ENCODE measurements at regions not wholly inside any gene's neighbourhood (a gene's known extent, or its start where the extent isn't known, plus 50 kb on each side); places are given as distances from the start of the nearest gene placed in this dataset.
"Not testable (repeated sequence)": the region's sequence is repeated elsewhere in the genome, so short reads cannot be mapped to it uniquely, and the experiment has no call there.

GRCh38 chr6:137944381-137944780 is 77.3 kb downstream of the TNFAIP3 start:
- not testable (repeated sequence) for H3K36me3 Mint-ChIP-seq; H3K4me3 ChIP-seq (ENCODE audit: control insufficient read depth in 1 of 2, extremely low read depth in 1 of 2, low read length in 1 of 2); H3K27me3 Mint-ChIP-seq; H3K9me3 ChIP-seq; H3K9me3 Mint-ChIP-seq; H3K36me3 ChIP-seq (ENCODE audit: control insufficient read depth in 2 of 2, extremely low read depth in 1 of 2, insufficient read depth in 1 of 2, low read length in 1 of 2); H3K27ac ChIP-seq (ENCODE audit: low read length); H3K4me3 Mint-ChIP-seq; H3K4me1 ChIP-seq (ENCODE audit: control insufficient read depth in 1 of 2, extremely low read depth in 1 of 2, insufficient read depth in 2 of 2, low read length in 2 of 2); ATAC-seq (replicated peaks in 1 of 4); DNase-seq; H3K27me3 ChIP-seq (replicated peaks in 1 of 2; ENCODE audit: control insufficient read depth in 2 of 2, extremely low read depth in 1 of 2, insufficient read depth in 2 of 2, low read length in 1 of 2); H3K27ac Mint-ChIP-seq
- no CpG with 5 or more reads among the region's 3 CpGs for WGBS (ENCODE audit: insufficient coverage)
- H3K4me1 Mint-ChIP-seq = peaks cover 14 to 19% (median 17%) of the 10 kb centered on the region in 3 donors
- ChIA-PET POLR2A (interaction anchor here (0.6 to 1.4 kb wide), 5 partner anchors 8 to 67 kb away, joined by 3 to 5 read pairs (median 4); no protein-coding TSS in a partner anchor), CTCF (interaction anchor here (0.6 to 2.2 kb wide), 18 partner anchors 10 to 797 kb away, joined by 3 to 13 read pairs (median 4); partner anchors contain the start of gene TNFAIP3 (in 1 of the 2))

- H3K4me1 ChIP-seq (ENCODE audit: control insufficient read depth in 1 of 2, extremely low read depth in 1 of 2, insufficient read depth in 2 of 2, low read length in 2 of 2) = peaks cover under 1 to 8% of the 10 kb centered on the region in 2 experiments
- no peak overlapping the region for H3K4me3 ChIP-seq (ENCODE audit: control insufficient read depth in 1 of 2, extremely low read depth in 1 of 2, low read length in 1 of 2)
- H3K9me3 ChIP-seq = no peaks in the 10 kb centered on the region
- ChIA-PET CTCF (interaction anchor here (0.7 to 2.2 kb wide), 28 partner anchors 9 to 247 kb away, joined by 3 to 13 read pairs (median 4); partner anchors contain the start of genes PERP (in 1 of the 2) and TNFAIP3 (in 1 of the 2)), POLR2A (interaction anchor here (0.6 to 1.4 kb wide), 5 partner anchors 9 to 68 kb away, joined by 3 to 4 read pairs (median 3); no protein-coding TSS in a partner anchor)
- DNase-seq = peak in 8 of 35 experiments; percentile 6 to 63 (median 14)
- Mint-ChIP-seq H3K4me1 (peaks cover 18 to 23% (median 19%) of the 10 kb centered on the region in 3 donors), H3K9me3 (no peaks in the 10 kb centered on the region), H3K4me3 (no peak overlapping the region), H3K36me3 (no peaks in the 10 kb centered on the region), H3K27ac (no peak overlapping the region), H3K27me3 (no peaks in the 10 kb centered on the region)
- H3K27me3 ChIP-seq (replicated peaks in 1 of 2; ENCODE audit: control insufficient read depth in 2 of 2, extremely low read depth in 1 of 2, insufficient read depth in 2 of 2, low read length in 1 of 2) = no peaks in the 10 kb centered on the region
- WGBS (ENCODE audit: insufficient coverage) = no CpG with 5 or more reads among the region's 6 CpGs
- no peak overlapping the region for H3K27ac ChIP-seq (ENCODE audit: low read length)
- H3K36me3 ChIP-seq (ENCODE audit: control insufficient read depth in 2 of 2, extremely low read depth in 1 of 2, insufficient read depth in 1 of 2, low read length in 1 of 2) = no peaks in the 10 kb centered on the region
- peak; percentile 64 to 79 (median 77) for ATAC-seq (replicated peaks in 1 of 4)
Measured at GRCh38 chr6:137944793-137945498, 77.9 kb downstream of the TNFAIP3 start.

DNA sequence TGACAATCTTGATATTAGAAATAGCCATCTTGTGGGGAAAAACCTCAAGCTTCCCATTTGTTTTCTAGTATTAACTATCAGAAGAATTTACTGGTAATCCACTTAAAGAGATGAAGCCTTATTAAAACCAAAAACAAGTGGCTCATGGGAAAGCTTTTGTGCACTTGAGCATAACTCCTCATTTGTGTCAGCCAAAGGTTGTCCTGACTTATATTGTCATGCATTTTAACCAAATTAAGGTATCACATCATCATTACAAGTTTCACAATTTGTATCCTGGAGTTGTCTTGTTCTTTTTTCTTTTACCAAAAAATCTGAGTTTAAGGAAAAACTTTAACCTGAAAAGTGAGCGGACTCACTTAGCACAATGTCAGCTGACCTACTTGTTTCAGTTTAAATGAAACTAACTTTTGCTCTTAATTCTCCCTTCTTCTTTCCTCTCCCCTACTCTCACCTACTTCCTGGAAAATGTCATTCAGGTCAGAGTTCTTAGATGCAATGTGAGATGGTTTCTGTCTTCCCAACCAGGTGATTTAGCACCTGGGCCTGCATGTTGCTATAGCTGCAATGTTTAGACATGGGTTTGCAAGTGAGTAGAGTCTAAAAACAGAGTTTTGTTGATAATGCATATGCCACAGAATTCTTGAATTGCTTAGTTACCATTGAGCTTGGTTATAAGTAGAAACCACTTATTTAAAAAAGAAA is 82.8 kb downstream of the TNFAIP3 start:
- ATAC-seq (replicated peaks in 1 of 4) = peak in 3 of 4 experiments; percentile 29 to 90 (median 30)
- peak overlapping the region; percentile 74 for H3K27ac ChIP-seq (ENCODE audit: low read length)
- Mint-ChIP-seq H3K27me3 (no peaks in the 10 kb centered on the region), H3K4me3 (peak overlapping the region in 2 of 3 donors; percentile 24 to 27), H3K27ac (peak overlapping the region; percentile 75 to 82), H3K4me1 (peaks cover 15 to 25% (median 16%) of the 10 kb centered on the region in 3 donors), H3K9me3 (no peaks in the 10 kb centered on the region), H3K36me3 (no peaks in the 10 kb centered on the region)
- no peak overlapping the region for H3K4me3 ChIP-seq (ENCODE audit: control insufficient read depth in 1 of 2, extremely low read depth in 1 of 2, low read length in 1 of 2)
- DNase-seq = peak in 6 of 35 experiments; percentile 4 to 64 (median 14)
- no peaks in the 10 kb centered on the region for H3K36me3 ChIP-seq (ENCODE audit: control insufficient read depth in 2 of 2, extremely low read depth in 1 of 2, insufficient read depth in 1 of 2, low read length in 1 of 2)
- H3K4me1 ChIP-seq (ENCODE audit: control insufficient read depth in 1 of 2, extremely low read depth in 1 of 2, insufficient read depth in 2 of 2, low read length in 2 of 2) = peaks cover 7 to 9% of the 10 kb centered on the region in 2 experiments
- POLR2A ChIA-PET = interaction anchor here in 1 of 2 donors (0.6 to 1.2 kb wide), 4 partner anchors 65 to 234 kb away, joined by 3 to 9 read pairs (median 6); no protein-coding TSS in a partner anchor
- WGBS (ENCODE audit: insufficient coverage) = no CpG with 5 or more reads among the region's 1 CpG
- no peaks in the 10 kb centered on the region for H3K9me3 ChIP-seq
- no peaks in the 10 kb centered on the region for H3K27me3 ChIP-seq (replicated peaks in 1 of 2; ENCODE audit: control insufficient read depth in 2 of 2, extremely low read depth in 1 of 2, insufficient read depth in 2 of 2, low read length in 1 of 2)
- CTCF ChIA-PET = interaction anchor here (0.7 to 1.8 kb wide), 9 partner anchors 10 to 246 kb away, joined by 3 to 9 read pairs (median 4); no protein-coding TSS in a partner anchor

DNA sequence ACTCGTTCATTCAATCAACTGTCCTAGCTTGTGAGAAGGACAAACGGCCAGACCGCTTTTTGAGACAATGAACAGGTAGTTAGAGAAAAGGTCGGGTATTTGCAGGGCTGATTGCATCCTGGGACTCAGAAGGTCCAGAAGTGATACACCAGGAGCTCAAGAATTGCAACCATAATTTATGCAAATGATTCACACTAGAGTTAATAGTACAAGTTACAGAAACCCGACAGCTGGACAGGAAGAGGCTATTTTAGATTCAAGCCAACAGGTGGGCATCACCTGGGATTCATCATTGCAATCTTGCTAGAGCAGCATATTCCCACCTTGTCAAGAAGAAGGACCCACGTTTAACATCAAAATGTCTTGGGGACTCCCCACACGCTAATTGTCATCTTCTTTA is 83.5 kb downstream of the TNFAIP3 start:
- 93% methylated on average over 4 of the region's 7 CpGs for WGBS (ENCODE audit: insufficient coverage)
- POLR2A ChIA-PET = interaction anchor here in 1 of 2 donors (1.0 kb wide), 1 partner anchor 78 kb away, joined by 9 read pairs; no protein-coding TSS in a partner anchor
- H3K27me3 ChIP-seq (replicated peaks in 1 of 2; ENCODE audit: control insufficient read depth in 2 of 2, extremely low read depth in 1 of 2, insufficient read depth in 2 of 2, low read length in 1 of 2) = no peaks in the 10 kb centered on the region
- no peak overlapping the region for H3K27ac Mint-ChIP-seq
- no peak for ATAC-seq (replicated peaks in 1 of 4)
- no peaks in the 10 kb centered on the region for H3K36me3 ChIP-seq (ENCODE audit: control insufficient read depth in 2 of 2, extremely low read depth in 1 of 2, insufficient read depth in 1 of 2, low read length in 1 of 2)
- no peak for DNase-seq
- no peak overlapping the region for H3K4me3 Mint-ChIP-seq
- peak overlapping the region; percentile 74 for H3K27ac ChIP-seq (ENCODE audit: low read length)
- H3K4me1 Mint-ChIP-seq = peaks cover 12 to 20% (median 14%) of the 10 kb centered on the region in 3 donors
- H3K9me3 Mint-ChIP-seq = no peaks in the 10 kb centered on the region
- no peaks in the 10 kb centered on the region for H3K27me3 Mint-ChIP-seq
- peaks cover 7 to 9% of the 10 kb centered on the region in 2 experiments for H3K4me1 ChIP-seq (ENCODE audit: control insufficient read depth in 1 of 2, extremely low read depth in 1 of 2, insufficient read depth in 2 of 2, low read length in 2 of 2)
- no peak overlapping the region for H3K4me3 ChIP-seq (ENCODE audit: control insufficient read depth in 1 of 2, extremely low read depth in 1 of 2, low read length in 1 of 2)
- CTCF ChIA-PET = interaction anchor here in 1 of 2 donors (0.7 to 1.6 kb wide), 6 partner anchors 11 to 41 kb away, joined by 3 to 4 read pairs (median 4); no protein-coding TSS in a partner anchor
- no peaks in the 10 kb centered on the region for H3K9me3 ChIP-seq
- no peaks in the 10 kb centered on the region for H3K36me3 Mint-ChIP-seq

DNA sequence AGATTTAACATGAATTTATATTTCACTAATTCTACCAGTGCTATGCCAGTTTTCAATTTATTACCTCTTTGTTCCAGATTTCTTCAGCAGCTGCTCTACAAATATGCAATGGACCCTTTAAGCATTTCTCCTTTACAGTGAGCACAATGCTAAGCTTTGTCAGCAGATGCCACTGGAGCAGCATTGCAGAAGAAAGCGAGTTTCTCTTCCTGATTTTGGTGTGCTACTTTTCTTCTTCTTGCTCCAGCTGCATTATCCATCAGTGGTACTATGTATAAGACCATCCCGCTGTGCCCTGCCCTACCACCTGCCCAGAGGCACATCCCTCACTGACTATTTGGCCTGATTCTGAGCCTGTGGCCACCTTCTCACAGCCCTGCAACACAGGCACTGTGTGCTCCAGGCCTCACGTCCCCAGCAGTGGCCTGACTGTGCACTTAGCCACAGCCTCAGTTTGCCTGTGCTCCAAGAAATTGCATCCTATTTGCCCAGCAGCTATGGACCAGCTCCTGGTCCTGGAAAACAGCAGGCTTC is 84.1 kb downstream of the TNFAIP3 start:
- no peak for ATAC-seq (replicated peaks in 1 of 4)
- Histone ChIP-seq H3K27me3 (replicated peaks in 1 of 2; ENCODE audit: control insufficient read depth in 2 of 2, extremely low read depth in 1 of 2, insufficient read depth in 2 of 2, low read length in 1 of 2) (no peaks in the 10 kb centered on the region), H3K27ac (ENCODE audit: low read length) (peak overlapping the region; percentile 74), H3K9me3 (no peaks in the 10 kb centered on the region), H3K4me3 (ENCODE audit: control insufficient read depth in 1 of 2, extremely low read depth in 1 of 2, low read length in 1 of 2) (no peak overlapping the region), H3K4me1 (ENCODE audit: control insufficient read depth in 1 of 2, extremely low read depth in 1 of 2, insufficient read depth in 2 of 2, low read length in 2 of 2) (peaks cover 7 to 9% of the 10 kb centered on the region in 2 experiments), H3K36me3 (ENCODE audit: control insufficient read depth in 2 of 2, extremely low read depth in 1 of 2, insufficient read depth in 1 of 2, low read length in 1 of 2) (no peaks in the 10 kb centered on the region)
- DNase-seq = no peak
- CTCF ChIA-PET = interaction anchor here in 1 of 2 donors (0.9 to 1.6 kb wide), 2 partner anchors 20 to 25 kb away, joined by 3 to 4 read pairs; no protein-coding TSS in a partner anchor
- Mint-ChIP-seq H3K36me3 (no peaks in the 10 kb centered on the region), H3K4me3 (no peak overlapping the region), H3K27ac (no peak overlapping the region), H3K27me3 (no peaks in the 10 kb centered on the region), H3K4me1 (peaks cover 12 to 19% (median 14%) of the 10 kb centered on the region in 3 donors), H3K9me3 (no peaks in the 10 kb centered on the region)
- 89% methylated on average over 2 of the region's 3 CpGs for WGBS (ENCODE audit: insufficient coverage)
- POLR2A ChIA-PET = no interaction called here

DNA sequence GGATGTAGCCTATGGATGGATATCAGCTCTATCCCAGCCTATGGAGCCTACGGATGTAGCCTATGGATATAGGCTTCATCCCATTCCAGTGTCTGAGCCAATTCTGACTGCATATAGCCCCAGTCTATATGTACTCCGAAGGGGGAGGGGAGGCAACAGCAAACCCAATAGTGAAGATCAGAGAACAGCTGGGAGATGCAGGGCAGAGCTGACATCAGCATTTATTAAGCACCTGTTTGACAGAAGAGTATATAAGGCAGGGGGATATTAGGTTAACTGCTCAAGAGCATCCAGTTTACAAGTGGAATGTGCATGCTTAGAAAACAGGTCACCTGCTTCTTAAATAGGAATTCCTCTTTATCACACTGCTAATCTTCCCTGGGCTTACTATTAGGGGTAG is 85.2 kb downstream of the TNFAIP3 start:
- no peak for DNase-seq
- no peaks in the 10 kb centered on the region for H3K27me3 ChIP-seq (replicated peaks in 1 of 2; ENCODE audit: control insufficient read depth in 2 of 2, extremely low read depth in 1 of 2, insufficient read depth in 2 of 2, low read length in 1 of 2)
- 100% methylated on average over 1 of the region's 2 CpGs for WGBS (ENCODE audit: insufficient coverage)
- no peaks in the 10 kb centered on the region for H3K36me3 ChIP-seq (ENCODE audit: control insufficient read depth in 2 of 2, extremely low read depth in 1 of 2, insufficient read depth in 1 of 2, low read length in 1 of 2)
- peaks cover 12 to 19% (median 14%) of the 10 kb centered on the region in 3 donors for H3K4me1 Mint-ChIP-seq
- no peaks in the 10 kb centered on the region for H3K9me3 ChIP-seq
- H3K27ac Mint-ChIP-seq = no peak overlapping the region
- no peak for ATAC-seq (replicated peaks in 1 of 4)
- H3K36me3 Mint-ChIP-seq = no peaks in the 10 kb centered on the region
- H3K9me3 Mint-ChIP-seq = no peaks in the 10 kb centered on the region
- no peak overlapping the region for H3K4me3 Mint-ChIP-seq
- H3K27ac ChIP-seq (ENCODE audit: low read length) = no peak overlapping the region
- no peaks in the 10 kb centered on the region for H3K27me3 Mint-ChIP-seq
- no peak overlapping the region for H3K4me3 ChIP-seq (ENCODE audit: control insufficient read depth in 1 of 2, extremely low read depth in 1 of 2, low read length in 1 of 2)
- peaks cover 7 to 9% of the 10 kb centered on the region in 2 experiments for H3K4me1 ChIP-seq (ENCODE audit: control insufficient read depth in 1 of 2, extremely low read depth in 1 of 2, insufficient read depth in 2 of 2, low read length in 2 of 2)
- ChIA-PET CTCF (interaction anchor here (0.5 to 0.7 kb wide), 2 partner anchors 13 to 50 kb away, joined by 3 read pairs; no protein-coding TSS in a partner anchor), POLR2A (interaction anchor here in 1 of 2 donors (0.5 kb wide), 1 partner anchor 1719 kb away, joined by 3 read pairs; no protein-coding TSS in a partner anchor)
